HepG2 (cell line): ENCODE measurements at regions not wholly inside any gene's neighbourhood (a gene's known extent, or its start where the extent isn't known, plus 50 kb on each side); places are given as distances from the start of the nearest gene placed in this dataset.

Source experiments
- GABPA ChIP-seq, 2 experiments: IDR thresholded peaks; 2 replicates each; pipeline ENCODE4 v1.6.1; 2011 to 2016; ENCODE audit warnings: low read depth in 2 of 2, low read length in 1 of 2, missing biosample characterization in 1 of 2, missing genetic modification characterization in 1 of 2
- GATAD2A ChIP-seq: IDR thresholded peaks from 2 replicates; pipeline ENCODE4 v1.6.1; 2016
- HMGA1 ChIP-seq: sonication (generic); formaldehyde crosslinking; conservative IDR thresholded peaks from 2 replicates; pipeline ENCODE4 v1.4.0; 2020; ENCODE audit warnings: missing genetic modification reagents
- MYC ChIP-seq: sonication (generic); formaldehyde crosslinking; IDR thresholded peaks from 2 replicates; pipeline ENCODE4 v1.9.0; 2021; ENCODE audit warnings: missing genetic modification reagents, borderline replicate concordance
- POLR2A ChIP-seq, 2 experiments: IDR thresholded peaks; 2 replicates each; pipeline ENCODE4 v1.6.1; 2011; ENCODE audit warnings: low read depth in 2 of 2, low read length in 2 of 2, mild to moderate bottlenecking in 1 of 2, moderate library complexity in 1 of 2; ENCODE audit not compliant: insufficient read depth in 1 of 2
- SETDB1 ChIP-seq: sonication (generic); formaldehyde crosslinking; IDR thresholded peaks from 2 replicates; pipeline ENCODE4 v1.5.1; 2020; ENCODE audit warnings: missing genetic modification reagents, mild to moderate bottlenecking, borderline replicate concordance
- YY1 ChIP-seq: IDR thresholded peaks from 2 replicates; pipeline ENCODE4 v1.6.1; 2011; ENCODE audit warnings: low read length, low read depth, moderate library complexity, mild to moderate bottlenecking; ENCODE audit not compliant: insufficient read depth, insufficient replicate concordance
- ZNF558 ChIP-seq: sonication (generic); formaldehyde crosslinking; IDR thresholded peaks from 2 replicates; pipeline ENCODE4 v1.9.0; 2022; ENCODE audit warnings: mild to moderate bottlenecking, missing genetic modification reagents, borderline replicate concordance
- ZNF780A ChIP-seq: sonication (generic); formaldehyde crosslinking; IDR thresholded peaks from 2 replicates; pipeline ENCODE4 v1.8.0; 2022; ENCODE audit warnings: mild to moderate bottlenecking, missing genetic modification reagents, moderate library complexity
- TF ChIP-seq, protein P1 (sequence below): sonication (generic); formaldehyde crosslinking; IDR thresholded peaks from 2 replicates; pipeline ENCODE4 v1.4.0; 2020; ENCODE audit warnings: missing genetic modification reagents
- TF ChIP-seq, protein P2 (sequence below): sonication (generic); formaldehyde crosslinking; IDR thresholded peaks from 2 replicates; pipeline ENCODE4 v1.5.0; 2020; ENCODE audit warnings: mild to moderate bottlenecking, missing genetic modification reagents, moderate library complexity
- TF ChIP-seq, protein P3 (sequence below): sonication (generic); formaldehyde crosslinking; IDR thresholded peaks from 2 replicates; pipeline ENCODE4 v1.8.1; 2023; ENCODE audit warnings: mild to moderate bottlenecking, missing genetic modification reagents, borderline replicate concordance
- TF ChIP-seq, protein P4 (sequence below): sonication (generic); formaldehyde crosslinking; conservative IDR thresholded peaks from 2 replicates; pipeline ENCODE4 v1.4.0; 2020; ENCODE audit warnings: missing genetic modification reagents
- TF ChIP-seq, protein P5 (sequence below): sonication (generic); formaldehyde crosslinking; IDR thresholded peaks from 2 replicates; pipeline ENCODE4 v1.5.0; 2020; ENCODE audit warnings: mild to moderate bottlenecking, missing genetic modification reagents, borderline replicate concordance

DNA sequence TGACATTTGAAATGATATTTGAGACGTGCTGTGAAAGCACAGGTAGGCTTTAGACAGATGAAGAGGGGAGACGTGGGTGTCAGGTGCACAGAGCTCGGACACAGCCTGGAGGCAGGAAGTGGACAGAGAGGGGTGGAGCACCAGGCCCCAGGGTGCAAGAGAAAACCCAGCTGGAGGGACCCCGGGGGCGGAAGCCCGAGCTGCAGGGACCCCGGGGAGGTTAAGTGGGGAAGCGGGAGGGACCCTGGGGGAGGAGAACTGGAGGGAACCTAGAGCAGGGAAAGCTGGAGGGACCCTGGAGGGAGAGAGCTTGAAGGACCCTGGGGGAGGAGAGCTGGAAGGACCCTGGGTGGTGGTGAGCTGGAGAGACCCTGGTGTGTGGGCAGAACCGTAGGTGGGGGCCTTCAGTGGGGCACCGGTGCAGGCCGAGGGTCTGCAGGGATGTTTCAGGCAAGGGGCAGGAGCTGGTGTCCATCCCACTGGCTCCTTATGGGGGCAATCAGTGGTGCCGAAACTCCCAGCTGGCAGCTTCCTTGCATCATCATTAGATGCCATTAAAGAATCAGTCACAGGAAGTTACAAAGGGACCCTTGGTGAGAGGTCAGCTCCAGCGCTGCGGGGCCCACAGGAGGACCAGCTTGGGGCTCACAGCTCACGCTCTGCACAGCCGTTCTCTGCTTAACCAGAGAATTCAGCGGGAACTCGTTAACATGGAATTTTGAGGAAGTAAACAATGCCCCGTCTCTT, 246.6 kb downstream of the EIPR1 start:
- TF ChIP-seq ZNF558 (CRISPR knock-in tag): no peak
- TF ChIP-seq, protein P1, sequence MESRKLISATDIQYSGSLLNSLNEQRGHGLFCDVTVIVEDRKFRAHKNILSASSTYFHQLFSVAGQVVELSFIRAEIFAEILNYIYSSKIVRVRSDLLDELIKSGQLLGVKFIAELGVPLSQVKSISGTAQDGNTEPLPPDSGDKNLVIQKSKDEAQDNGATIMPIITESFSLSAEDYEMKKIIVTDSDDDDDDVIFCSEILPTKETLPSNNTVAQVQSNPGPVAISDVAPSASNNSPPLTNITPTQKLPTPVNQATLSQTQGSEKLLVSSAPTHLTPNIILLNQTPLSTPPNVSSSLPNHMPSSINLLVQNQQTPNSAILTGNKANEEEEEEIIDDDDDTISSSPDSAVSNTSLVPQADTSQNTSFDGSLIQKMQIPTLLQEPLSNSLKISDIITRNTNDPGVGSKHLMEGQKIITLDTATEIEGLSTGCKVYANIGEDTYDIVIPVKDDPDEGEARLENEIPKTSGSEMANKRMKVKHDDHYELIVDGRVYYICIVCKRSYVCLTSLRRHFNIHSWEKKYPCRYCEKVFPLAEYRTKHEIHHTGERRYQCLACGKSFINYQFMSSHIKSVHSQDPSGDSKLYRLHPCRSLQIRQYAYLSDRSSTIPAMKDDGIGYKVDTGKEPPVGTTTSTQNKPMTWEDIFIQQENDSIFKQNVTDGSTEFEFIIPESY (CRISPR knock-in tag): no peak
- no peak for TF ChIP-seq GABPA (IDR thresholded peaks at IDR 0.05; ENCODE audit: low read depth, low read length)
- no peak for TF ChIP-seq GABPA (CRISPR knock-in tag; IDR thresholded peaks at IDR 0.05; ENCODE audit: low read depth)
- TF ChIP-seq MYC: no peak
- no peak for TF ChIP-seq GATAD2A (CRISPR knock-in tag)
- TF ChIP-seq POLR2A (IDR thresholded peaks at IDR 0.05; ENCODE audit: insufficient read depth in 1 of 2, low read depth in 2 of 2, low read length in 2 of 2): no peak
- no peak for TF ChIP-seq ZNF780A (CRISPR knock-in tag)
- TF ChIP-seq SETDB1 (CRISPR knock-in tag): no peak
- TF ChIP-seq, protein P2, sequence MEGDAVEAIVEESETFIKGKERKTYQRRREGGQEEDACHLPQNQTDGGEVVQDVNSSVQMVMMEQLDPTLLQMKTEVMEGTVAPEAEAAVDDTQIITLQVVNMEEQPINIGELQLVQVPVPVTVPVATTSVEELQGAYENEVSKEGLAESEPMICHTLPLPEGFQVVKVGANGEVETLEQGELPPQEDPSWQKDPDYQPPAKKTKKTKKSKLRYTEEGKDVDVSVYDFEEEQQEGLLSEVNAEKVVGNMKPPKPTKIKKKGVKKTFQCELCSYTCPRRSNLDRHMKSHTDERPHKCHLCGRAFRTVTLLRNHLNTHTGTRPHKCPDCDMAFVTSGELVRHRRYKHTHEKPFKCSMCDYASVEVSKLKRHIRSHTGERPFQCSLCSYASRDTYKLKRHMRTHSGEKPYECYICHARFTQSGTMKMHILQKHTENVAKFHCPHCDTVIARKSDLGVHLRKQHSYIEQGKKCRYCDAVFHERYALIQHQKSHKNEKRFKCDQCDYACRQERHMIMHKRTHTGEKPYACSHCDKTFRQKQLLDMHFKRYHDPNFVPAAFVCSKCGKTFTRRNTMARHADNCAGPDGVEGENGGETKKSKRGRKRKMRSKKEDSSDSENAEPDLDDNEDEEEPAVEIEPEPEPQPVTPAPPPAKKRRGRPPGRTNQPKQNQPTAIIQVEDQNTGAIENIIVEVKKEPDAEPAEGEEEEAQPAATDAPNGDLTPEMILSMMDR: no peak
- no peak for TF ChIP-seq HMGA1 (CRISPR knock-in tag)
- TF ChIP-seq YY1: no peak
- TF ChIP-seq, protein P3, sequence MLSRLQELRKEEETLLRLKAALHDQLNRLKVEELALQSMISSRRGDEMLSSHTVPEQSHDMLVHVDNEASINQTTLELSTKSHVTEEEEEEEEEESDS (CRISPR knock-in tag): no peak
- TF ChIP-seq, protein P4, sequence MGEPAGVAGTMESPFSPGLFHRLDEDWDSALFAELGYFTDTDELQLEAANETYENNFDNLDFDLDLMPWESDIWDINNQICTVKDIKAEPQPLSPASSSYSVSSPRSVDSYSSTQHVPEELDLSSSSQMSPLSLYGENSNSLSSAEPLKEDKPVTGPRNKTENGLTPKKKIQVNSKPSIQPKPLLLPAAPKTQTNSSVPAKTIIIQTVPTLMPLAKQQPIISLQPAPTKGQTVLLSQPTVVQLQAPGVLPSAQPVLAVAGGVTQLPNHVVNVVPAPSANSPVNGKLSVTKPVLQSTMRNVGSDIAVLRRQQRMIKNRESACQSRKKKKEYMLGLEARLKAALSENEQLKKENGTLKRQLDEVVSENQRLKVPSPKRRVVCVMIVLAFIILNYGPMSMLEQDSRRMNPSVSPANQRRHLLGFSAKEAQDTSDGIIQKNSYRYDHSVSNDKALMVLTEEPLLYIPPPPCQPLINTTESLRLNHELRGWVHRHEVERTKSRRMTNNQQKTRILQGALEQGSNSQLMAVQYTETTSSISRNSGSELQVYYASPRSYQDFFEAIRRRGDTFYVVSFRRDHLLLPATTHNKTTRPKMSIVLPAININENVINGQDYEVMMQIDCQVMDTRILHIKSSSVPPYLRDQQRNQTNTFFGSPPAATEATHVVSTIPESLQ: no peak
- TF ChIP-seq, protein P5, sequence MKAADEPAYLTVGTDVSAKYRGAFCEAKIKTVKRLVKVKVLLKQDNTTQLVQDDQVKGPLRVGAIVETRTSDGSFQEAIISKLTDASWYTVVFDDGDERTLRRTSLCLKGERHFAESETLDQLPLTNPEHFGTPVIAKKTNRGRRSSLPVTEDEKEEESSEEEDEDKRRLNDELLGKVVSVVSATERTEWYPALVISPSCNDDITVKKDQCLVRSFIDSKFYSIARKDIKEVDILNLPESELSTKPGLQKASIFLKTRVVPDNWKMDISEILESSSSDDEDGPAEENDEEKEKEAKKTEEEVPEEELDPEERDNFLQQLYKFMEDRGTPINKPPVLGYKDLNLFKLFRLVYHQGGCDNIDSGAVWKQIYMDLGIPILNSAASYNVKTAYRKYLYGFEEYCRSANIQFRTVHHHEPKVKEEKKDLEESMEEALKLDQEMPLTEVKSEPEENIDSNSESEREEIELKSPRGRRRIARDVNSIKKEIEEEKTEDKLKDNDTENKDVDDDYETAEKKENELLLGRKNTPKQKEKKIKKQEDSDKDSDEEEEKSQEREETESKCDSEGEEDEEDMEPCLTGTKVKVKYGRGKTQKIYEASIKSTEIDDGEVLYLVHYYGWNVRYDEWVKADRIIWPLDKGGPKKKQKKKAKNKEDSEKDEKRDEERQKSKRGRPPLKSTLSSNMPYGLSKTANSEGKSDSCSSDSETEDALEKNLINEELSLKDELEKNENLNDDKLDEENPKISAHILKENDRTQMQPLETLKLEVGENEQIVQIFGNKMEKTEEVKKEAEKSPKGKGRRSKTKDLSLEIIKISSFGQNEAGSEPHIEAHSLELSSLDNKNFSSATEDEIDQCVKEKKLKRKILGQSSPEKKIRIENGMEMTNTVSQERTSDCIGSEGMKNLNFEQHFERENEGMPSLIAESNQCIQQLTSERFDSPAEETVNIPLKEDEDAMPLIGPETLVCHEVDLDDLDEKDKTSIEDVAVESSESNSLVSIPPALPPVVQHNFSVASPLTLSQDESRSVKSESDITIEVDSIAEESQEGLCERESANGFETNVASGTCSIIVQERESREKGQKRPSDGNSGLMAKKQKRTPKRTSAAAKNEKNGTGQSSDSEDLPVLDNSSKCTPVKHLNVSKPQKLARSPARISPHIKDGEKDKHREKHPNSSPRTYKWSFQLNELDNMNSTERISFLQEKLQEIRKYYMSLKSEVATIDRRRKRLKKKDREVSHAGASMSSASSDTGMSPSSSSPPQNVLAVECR (CRISPR knock-in tag): no peak
